ENCODE measurements at regions not wholly inside any gene's neighbourhood (a gene's known extent, or its start where the extent isn't known, plus 50 kb on each side); places are given as distances from the start of the nearest gene placed in this dataset.

- TF ChIP-seq CTCF (IDR thresholded peaks at IDR 0.05) = no peak
- TF ChIP-seq POLR2AphosphoS5 (IDR thresholded peaks at IDR 0.05) = no peak
These were observed 1359.7 kb upstream of the NRXN1 start for GRCh38 chr2:52391621-52392020.

All from sigmoid colon (tissue), 4 donors.